ENCODE measurements at regions not wholly inside any gene's neighbourhood (a gene's known extent, or its start where the extent isn't known, plus 50 kb on each side); places are given as distances from the start of the nearest gene placed in this dataset.

- intact Hi-C loops (cut with micrococcal nuclease; ENCODE audit: unreplicated experiment) (no loop called here), in situ Hi-C loops (cut with HindIII; ENCODE audit: low pct_unique_long_range_greater_than_20kb, low sequenced_read_pairs) (no loop called here)
- Histone ChIP-seq H3K4me3 (ENCODE audit: low read depth in 2 of 2, low read length in 2 of 2) (no peak overlapping the region), H3K36me3 (ENCODE audit: control insufficient read depth, insufficient read depth, low read length) (no peaks in the 10 kb centered on the region), H3K4me1 (ENCODE audit: control insufficient read depth, insufficient read depth, low read length) (no peaks in the 10 kb centered on the region), H3K27ac (ENCODE audit: low read length) (no peak overlapping the region), H3K9me3 (ENCODE audit: control insufficient read depth, insufficient read depth, low read depth, low read length) (no peaks in the 10 kb centered on the region), H3K27me3 (ENCODE audit: control insufficient read depth, insufficient read depth, low read length) (no peaks in the 10 kb centered on the region)
- ChIA-PET CTCF (no interaction called here), POLR2A (no interaction called here)
- TF ChIP-seq TCF7L2 (IDR thresholded peaks at IDR 0.05; ENCODE audit: low read depth, low read length) (no peak), POLR2AphosphoS5 (IDR thresholded peaks at IDR 0.05; ENCODE audit: low read depth, low read length) (no peak), SIN3A (IDR thresholded peaks at IDR 0.05; ENCODE audit: borderline replicate concordance, insufficient read depth, low read depth, low read length) (no peak)
- TF ChIP-seq, protein P1, sequence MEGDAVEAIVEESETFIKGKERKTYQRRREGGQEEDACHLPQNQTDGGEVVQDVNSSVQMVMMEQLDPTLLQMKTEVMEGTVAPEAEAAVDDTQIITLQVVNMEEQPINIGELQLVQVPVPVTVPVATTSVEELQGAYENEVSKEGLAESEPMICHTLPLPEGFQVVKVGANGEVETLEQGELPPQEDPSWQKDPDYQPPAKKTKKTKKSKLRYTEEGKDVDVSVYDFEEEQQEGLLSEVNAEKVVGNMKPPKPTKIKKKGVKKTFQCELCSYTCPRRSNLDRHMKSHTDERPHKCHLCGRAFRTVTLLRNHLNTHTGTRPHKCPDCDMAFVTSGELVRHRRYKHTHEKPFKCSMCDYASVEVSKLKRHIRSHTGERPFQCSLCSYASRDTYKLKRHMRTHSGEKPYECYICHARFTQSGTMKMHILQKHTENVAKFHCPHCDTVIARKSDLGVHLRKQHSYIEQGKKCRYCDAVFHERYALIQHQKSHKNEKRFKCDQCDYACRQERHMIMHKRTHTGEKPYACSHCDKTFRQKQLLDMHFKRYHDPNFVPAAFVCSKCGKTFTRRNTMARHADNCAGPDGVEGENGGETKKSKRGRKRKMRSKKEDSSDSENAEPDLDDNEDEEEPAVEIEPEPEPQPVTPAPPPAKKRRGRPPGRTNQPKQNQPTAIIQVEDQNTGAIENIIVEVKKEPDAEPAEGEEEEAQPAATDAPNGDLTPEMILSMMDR (IDR thresholded peaks at IDR 0.05): no peak
- TF ChIP-seq, protein P2, sequence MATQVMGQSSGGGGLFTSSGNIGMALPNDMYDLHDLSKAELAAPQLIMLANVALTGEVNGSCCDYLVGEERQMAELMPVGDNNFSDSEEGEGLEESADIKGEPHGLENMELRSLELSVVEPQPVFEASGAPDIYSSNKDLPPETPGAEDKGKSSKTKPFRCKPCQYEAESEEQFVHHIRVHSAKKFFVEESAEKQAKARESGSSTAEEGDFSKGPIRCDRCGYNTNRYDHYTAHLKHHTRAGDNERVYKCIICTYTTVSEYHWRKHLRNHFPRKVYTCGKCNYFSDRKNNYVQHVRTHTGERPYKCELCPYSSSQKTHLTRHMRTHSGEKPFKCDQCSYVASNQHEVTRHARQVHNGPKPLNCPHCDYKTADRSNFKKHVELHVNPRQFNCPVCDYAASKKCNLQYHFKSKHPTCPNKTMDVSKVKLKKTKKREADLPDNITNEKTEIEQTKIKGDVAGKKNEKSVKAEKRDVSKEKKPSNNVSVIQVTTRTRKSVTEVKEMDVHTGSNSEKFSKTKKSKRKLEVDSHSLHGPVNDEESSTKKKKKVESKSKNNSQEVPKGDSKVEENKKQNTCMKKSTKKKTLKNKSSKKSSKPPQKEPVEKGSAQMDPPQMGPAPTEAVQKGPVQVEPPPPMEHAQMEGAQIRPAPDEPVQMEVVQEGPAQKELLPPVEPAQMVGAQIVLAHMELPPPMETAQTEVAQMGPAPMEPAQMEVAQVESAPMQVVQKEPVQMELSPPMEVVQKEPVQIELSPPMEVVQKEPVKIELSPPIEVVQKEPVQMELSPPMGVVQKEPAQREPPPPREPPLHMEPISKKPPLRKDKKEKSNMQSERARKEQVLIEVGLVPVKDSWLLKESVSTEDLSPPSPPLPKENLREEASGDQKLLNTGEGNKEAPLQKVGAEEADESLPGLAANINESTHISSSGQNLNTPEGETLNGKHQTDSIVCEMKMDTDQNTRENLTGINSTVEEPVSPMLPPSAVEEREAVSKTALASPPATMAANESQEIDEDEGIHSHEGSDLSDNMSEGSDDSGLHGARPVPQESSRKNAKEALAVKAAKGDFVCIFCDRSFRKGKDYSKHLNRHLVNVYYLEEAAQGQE (IDR thresholded peaks at IDR 0.05; ENCODE audit: insufficient read depth in 1 of 2, low read depth in 2 of 2, low read length in 1 of 2): no peak
- DNase-seq (ENCODE audit: low read depth, low spot score): no peak
- BruUV-seq (replicated peaks): no TSS peak
- ATAC-seq: no peak
These were observed 57.4 kb upstream of the TMPRSS15 start for GRCh38 chr21:18460979-18461378.

- intact Hi-C loops (cut with micrococcal nuclease; ENCODE audit: unreplicated experiment): no loop called here
- H3K27ac ChIP-seq (ENCODE audit: low read length): no peak overlapping the region
- ChIA-PET CTCF (no interaction called here), POLR2A (no interaction called here)
- no TSS peak for BruUV-seq (replicated peaks)
- H3K36me3 ChIP-seq (ENCODE audit: control insufficient read depth, insufficient read depth, low read length): no peaks in the 10 kb centered on the region
- no peak overlapping the region for H3K4me3 ChIP-seq (ENCODE audit: low read depth in 2 of 2, low read length in 2 of 2)
- no peaks in the 10 kb centered on the region for H3K4me1 ChIP-seq (ENCODE audit: control insufficient read depth, insufficient read depth, low read length)
- TF ChIP-seq, protein P1 (IDR thresholded peaks at IDR 0.05): no peak
- TF ChIP-seq POLR2AphosphoS5 (IDR thresholded peaks at IDR 0.05; ENCODE audit: low read depth, low read length): no peak
- TF ChIP-seq SIN3A (IDR thresholded peaks at IDR 0.05; ENCODE audit: borderline replicate concordance, insufficient read depth, low read depth, low read length): no peak
- no peak for TF ChIP-seq TCF7L2 (IDR thresholded peaks at IDR 0.05; ENCODE audit: low read depth, low read length)
- TF ChIP-seq, protein P2 (IDR thresholded peaks at IDR 0.05; ENCODE audit: insufficient read depth in 1 of 2, low read depth in 2 of 2, low read length in 1 of 2): no peak
- no peaks in the 10 kb centered on the region for H3K9me3 ChIP-seq (ENCODE audit: control insufficient read depth, insufficient read depth, low read depth, low read length)
- in situ Hi-C loops (cut with HindIII; ENCODE audit: low pct_unique_long_range_greater_than_20kb, low sequenced_read_pairs): no loop called here
- no peak for ATAC-seq
- H3K27me3 ChIP-seq (ENCODE audit: control insufficient read depth, insufficient read depth, low read length): no peaks in the 10 kb centered on the region
- no peak for DNase-seq (ENCODE audit: low read depth, low spot score)
These were observed 58.2 kb upstream of the TMPRSS15 start for GRCh38 chr21:18461743-18462142.
